Cardiac septum (tissue), 1 donor: ENCODE measurements at regions not wholly inside any gene's neighbourhood (a gene's known extent, or its start where the extent isn't known, plus 50 kb on each side); places are given as distances from the start of the nearest gene placed in this dataset.

Experiments used
- DNase-seq: peaks from one replicate; pipeline ENCODE4 v3.0.0-alpha.2; 2020; ENCODE audit warnings: low spot score
- intact Hi-C: fragments of 100-400 bp; cut with DNase I; formaldehyde crosslinking; loops from one replicate; pipeline ENCODE4 v1.14.0; 2022
- donor health status: DM: no; HTN: no; CAD: no.

- intact Hi-C loops, result no loop called here
- no peak for DNase-seq
Observed at GRCh38 chr2:236647621-236648020, 78.0 kb downstream of the ACKR3 start.

GRCh38 chr2:236653863-236654262, 84.2 kb downstream of the ACKR3 start:
- no peak for DNase-seq
- intact Hi-C loops, result no loop called here

GRCh38 chr2:236654496-236654895, 84.9 kb downstream of the ACKR3 start:
- intact Hi-C loops, result no loop called here
- DNase-seq, result no peak

GRCh38 chr2:236656166-236656565, 86.5 kb downstream of the ACKR3 start:
- intact Hi-C loops, result no loop called here
- DNase-seq, result no peak

GRCh38 chr2:236656721-236657120, 87.1 kb downstream of the ACKR3 start:
- intact Hi-C loops, result no loop called here
- no peak for DNase-seq

- no peak for DNase-seq
- intact Hi-C loops, result no loop called here
Observed at GRCh38 chr2:236657215-236657614, 87.6 kb downstream of the ACKR3 start.

- DNase-seq, result no peak
- intact Hi-C loops, result no loop called here
Observed at GRCh38 chr2:236657801-236658200, 88.2 kb downstream of the ACKR3 start.

- intact Hi-C loops, result no loop called here
- no peak for DNase-seq
Observed at GRCh38 chr2:236658974-236659757, 89.5 kb downstream of the ACKR3 start.

GRCh38 chr2:236659758-236660150, 90.1 kb downstream of the ACKR3 start:
- intact Hi-C loops, result loop anchor here (5.0 kb wide), 2 partner anchors 73 to 92 kb away; partner anchors contain the start of gene ACKR3
- DNase-seq, result no peak

- DNase-seq, result no peak
- intact Hi-C loops, result loop anchor here (5.0 kb wide), 2 partner anchors 71 to 94 kb away; partner anchors contain the start of gene ACKR3
Observed at GRCh38 chr2:236661061-236661761, 91.6 kb downstream of the ACKR3 start.

GRCh38 chr2:236661762-236662110, 92.1 kb downstream of the ACKR3 start:
- intact Hi-C loops, result loop anchor here (2.0 to 5.0 kb wide), 3 partner anchors 19 to 94 kb away; partner anchors contain the start of gene ACKR3
- no peak for DNase-seq

- intact Hi-C loops, result loop anchor here (2.0 to 5.0 kb wide), 3 partner anchors 20 to 95 kb away; partner anchors contain the start of gene ACKR3
- DNase-seq, result no peak
Observed at GRCh38 chr2:236662231-236663185, 92.9 kb downstream of the ACKR3 start.

GRCh38 chr2:236663287-236664101, 93.9 kb downstream of the ACKR3 start:
- intact Hi-C loops, result loop anchor here (2.0 to 5.0 kb wide), 3 partner anchors 21 to 96 kb away; partner anchors contain the start of gene ACKR3
- no peak for DNase-seq

GRCh38 chr2:236664136-236664535, 94.5 kb downstream of the ACKR3 start:
- no peak for DNase-seq

GRCh38 chr2:236665101-236665500, 95.5 kb downstream of the ACKR3 start:
- intact Hi-C loops, result no loop called here
- DNase-seq, result no peak

More at GRCh38 chr2:236664136-236664535, 94.5 kb downstream of the ACKR3 start:
- intact Hi-C loops, result loop anchor here (5.0 kb wide), 2 partner anchors 68 to 97 kb away; partner anchors contain the start of gene ACKR3

- DNase-seq, result no peak
- intact Hi-C loops, result no loop called here
Observed at GRCh38 chr2:236665572-236666118, 96.0 kb downstream of the ACKR3 start.

GRCh38 chr2:236666646-236667204, 97.1 kb downstream of the ACKR3 start:
- intact Hi-C loops, result no loop called here
- no peak for DNase-seq

GRCh38 chr2:236667526-236667925, 97.9 kb downstream of the ACKR3 start:
- intact Hi-C loops, result no loop called here

More at GRCh38 chr2:236667526-236667925, 97.9 kb downstream of the ACKR3 start:
- DNase-seq, result no peak
